Dermis microvascular lymphatic vessel endothelial cell (primary cell): ENCODE measurements at regions not wholly inside any gene's neighbourhood (a gene's known extent, or its start where the extent isn't known, plus 50 kb on each side); places are given as distances from the start of the nearest gene placed in this dataset.

Experiments used
- DNase-seq, 2 donors: peaks; one replicate each; pipeline versions ENCODE4 v3.0.0 to v3.0.0-alpha.2; 2010; ENCODE audit warnings: low read depth in 2 of 2

DNA sequence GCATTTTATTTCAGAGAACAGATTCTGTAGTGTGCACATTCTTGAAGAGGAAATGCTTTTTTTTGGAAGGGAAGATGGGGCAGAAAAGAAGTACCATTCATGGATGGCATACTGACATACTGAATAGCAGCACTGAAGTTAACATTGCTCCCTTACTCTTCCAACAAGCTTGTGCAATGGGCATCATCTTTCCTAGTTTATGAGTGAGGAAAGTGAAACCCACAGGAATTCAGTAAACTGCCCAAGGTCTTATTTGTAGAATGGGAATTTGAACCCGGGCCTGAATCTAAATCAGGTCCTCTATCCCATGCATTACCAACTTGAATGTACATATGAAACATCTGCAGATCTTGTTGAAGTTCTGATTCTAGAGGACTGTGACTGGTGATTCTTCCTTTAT lies 215.7 kb upstream of the FGGY start:
- DNase-seq = no peak

DNA sequence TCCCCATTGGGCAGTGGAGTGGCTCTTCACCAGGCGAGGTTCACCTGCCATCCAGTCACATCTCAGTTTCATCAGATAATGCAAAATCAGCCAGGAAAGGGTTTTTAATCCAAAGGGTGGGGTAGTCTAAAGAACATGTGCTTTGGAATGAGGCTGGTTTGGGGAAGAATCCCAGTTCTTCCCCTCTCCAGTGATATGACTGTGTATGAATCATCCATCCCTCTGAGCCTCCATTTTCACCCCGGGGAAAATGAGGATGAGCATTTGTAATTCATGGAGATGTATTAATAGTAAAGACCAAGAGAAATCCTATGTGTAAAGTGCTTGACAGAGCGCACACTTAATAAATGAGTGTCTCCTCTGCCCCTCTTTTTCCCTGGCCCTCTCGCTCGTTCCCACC lies 215.1 kb upstream of the FGGY start:
- DNase-seq = no peak

DNA sequence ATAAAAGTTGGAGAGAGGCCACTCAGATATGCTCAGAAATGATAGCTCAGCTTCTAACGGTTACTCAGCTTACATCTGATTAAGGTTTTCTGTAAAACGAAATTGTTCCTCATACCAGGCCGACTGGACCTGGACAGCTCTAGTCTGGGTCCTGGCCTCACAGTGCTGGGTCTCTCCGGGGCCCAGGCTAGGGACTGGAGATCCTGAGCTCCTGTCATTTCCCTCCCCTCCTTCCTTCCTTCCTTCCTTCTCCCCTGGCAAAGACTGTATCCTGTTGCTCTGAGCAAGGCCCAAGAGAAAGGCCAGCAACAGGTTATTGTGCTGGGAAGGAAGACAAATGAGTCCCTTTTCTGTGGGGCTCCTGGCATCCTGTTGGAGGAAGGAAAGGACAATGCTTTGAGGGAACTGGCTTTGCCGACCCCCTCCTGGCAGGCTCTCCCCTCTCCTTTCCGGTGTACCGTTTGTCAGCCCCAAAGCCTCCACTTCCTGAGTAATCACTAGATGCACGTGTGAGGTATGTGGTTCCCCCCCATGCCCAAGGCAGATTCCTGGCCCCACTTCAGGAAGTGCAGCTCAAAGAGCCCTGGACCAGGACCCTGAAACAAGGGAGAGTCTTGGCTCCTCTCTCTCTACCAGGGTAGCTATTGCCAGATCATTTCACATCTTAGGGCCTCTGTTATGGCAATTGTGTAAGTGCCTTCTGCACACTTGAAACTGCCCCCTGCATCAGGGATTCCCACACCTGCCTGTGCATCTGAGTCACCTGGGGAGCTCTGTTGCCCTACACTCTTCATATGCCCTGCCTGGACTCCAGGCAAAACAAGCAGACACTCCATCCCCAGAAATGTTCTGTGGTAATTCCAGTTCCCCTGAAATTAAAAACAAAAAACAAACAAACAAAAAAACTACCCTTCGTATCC lies 212.7 kb upstream of the FGGY start:
- peak; percentile 23 to 74 for DNase-seq

DNA sequence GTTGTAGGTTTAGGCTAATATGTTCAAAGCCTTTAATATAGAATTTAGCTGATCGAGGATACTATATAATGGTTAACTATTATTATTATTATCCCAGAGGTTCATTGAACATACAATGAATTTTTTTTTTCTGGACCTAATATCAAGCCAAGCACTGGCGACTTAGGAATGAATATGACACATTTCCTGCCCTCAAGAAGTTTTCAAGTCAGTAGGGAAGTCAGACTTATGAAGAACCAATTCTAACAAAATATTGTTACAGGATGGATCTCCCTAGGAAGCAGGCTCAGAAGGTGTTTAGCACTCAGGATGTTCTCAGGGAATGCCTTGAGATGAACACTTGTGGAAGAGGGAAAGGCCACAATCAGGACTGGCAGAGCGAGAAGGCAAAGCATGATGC lies 211.8 kb upstream of the FGGY start:
- DNase-seq = peak in 1 of 2 donors; percentile 8

GRCh38 chr1:59089036-59089798 lies 207.7 kb upstream of the FGGY start:
- no peak for DNase-seq

GRCh38 chr1:59089922-59090457 lies 206.9 kb upstream of the FGGY start:
- no peak for DNase-seq

GRCh38 chr1:59092126-59092525 lies 204.8 kb upstream of the FGGY start:
- no peak for DNase-seq

- DNase-seq = no peak
Measured at GRCh38 chr1:59094001-59094400, 202.9 kb upstream of the FGGY start.

DNA sequence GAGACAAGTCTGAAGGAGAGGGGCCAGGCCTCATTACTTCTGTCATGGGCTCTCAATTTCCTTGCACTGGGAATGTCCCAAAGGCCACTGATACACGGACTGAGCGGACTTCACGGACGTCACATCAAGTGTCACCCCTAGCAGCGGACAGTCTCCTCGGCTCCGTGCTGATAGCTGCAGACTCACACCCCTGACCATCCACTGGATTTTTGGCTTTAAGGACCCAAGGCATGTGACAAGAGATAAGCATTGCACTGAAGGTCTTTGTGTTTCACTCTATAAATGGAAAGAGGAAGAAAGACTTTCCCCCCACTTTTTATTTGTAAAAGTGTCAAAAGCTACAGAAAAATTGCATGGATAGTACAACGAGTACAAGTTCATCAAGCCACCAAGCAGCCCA lies 200.4 kb upstream of the FGGY start:
- DNase-seq = no peak

DNA sequence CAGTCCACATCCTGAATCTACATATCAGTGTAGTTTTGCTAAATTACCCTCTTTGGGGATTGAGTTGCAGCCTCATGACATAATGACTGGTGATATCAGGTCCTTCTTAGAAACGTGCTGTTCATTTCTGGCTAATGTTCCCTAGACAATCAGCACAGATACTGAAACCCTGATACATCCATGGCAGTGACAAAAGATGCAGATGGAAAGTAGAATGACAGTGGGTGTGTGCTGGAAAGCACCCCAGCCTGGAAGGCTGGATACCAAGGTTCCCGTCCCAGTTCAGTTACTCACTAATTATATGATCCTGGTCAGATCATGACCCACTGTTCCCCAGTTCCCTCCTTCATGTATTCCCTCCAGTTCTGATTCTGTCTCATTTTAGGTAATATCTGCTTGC lies 198.2 kb upstream of the FGGY start:
- DNase-seq = no peak

DNA sequence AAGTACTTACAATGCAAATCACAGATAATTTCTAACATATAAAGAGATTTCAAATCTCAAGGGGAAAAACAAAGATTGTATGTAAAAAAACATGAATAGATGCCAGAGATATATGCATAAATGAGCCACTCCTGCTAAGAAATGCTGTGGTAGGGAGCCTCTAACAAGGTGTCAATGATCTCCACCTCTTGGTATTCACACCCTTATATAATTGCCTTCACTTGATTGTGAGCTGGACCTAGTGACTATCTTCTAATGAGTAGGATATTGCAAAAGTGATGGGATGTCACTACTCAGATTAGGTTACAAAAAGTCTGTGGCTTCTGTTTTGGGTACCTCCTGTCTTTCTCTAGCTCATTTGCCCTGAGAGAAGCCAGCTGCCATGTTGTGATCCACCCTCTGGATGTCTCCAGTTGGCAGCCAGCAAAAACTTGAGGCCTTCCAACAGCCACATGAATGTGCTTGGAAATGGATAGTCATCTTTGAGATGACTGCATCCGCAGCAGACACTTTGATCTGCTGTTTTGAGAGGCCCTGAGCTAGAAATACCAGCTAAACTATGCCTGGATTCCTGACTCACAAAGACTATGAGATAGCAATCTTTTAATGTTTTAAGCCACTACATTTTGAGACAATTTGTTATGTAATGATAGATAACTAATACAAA lies 196.1 kb upstream of the FGGY start:
- DNase-seq = no peak

DNA sequence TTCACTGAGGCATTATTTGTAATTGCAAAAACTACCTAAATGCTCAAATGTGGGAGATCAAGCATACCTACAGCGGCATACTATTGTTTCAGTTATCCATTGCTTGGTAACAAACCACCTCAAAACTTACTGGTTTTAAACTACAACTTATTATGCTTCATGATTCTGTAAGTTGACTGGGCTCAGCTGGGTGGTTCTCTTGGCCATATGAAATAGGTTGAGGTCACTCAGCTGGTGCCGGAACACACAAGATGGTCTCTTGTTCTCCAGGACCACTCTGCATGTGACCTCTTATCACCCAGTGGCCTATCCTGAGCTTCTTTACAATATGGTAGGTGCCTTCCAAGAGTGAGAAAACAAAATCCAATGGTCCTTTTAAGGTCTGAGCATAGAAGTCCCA lies 195.4 kb upstream of the FGGY start:
- DNase-seq = no peak

GRCh38 chr1:59103457-59103856 lies 193.4 kb upstream of the FGGY start:
- no peak for DNase-seq

DNA sequence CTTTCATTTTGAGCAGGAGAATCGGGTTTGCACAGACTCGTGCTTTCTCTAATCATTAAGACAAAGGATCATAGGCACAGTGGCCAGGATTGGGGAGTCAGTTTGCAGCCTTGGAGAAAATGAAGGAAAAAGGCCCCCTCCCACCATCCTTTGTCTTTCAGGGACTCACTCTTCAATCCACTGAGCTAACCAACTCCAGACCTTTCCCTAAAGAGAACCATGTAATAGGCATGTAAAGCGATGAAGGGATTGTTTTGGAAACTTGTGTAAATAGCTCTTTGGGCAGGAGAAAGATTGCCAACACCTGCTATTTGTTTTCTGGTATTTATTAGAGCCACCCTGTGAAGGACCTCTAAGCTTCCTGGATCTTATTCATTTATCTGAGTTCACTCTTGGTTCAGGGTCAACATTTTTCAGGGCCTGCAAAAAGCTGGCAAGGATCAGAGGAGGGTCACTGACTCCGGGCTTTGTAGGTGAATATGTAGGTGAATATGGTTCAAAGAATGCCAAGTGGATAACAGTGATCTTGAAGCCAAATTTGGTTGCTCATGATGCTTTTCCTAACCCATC lies 192.6 kb upstream of the FGGY start:
- DNase-seq = no peak

GRCh38 chr1:59105548-59106507 lies 191.1 kb upstream of the FGGY start:
- no peak for DNase-seq

DNA sequence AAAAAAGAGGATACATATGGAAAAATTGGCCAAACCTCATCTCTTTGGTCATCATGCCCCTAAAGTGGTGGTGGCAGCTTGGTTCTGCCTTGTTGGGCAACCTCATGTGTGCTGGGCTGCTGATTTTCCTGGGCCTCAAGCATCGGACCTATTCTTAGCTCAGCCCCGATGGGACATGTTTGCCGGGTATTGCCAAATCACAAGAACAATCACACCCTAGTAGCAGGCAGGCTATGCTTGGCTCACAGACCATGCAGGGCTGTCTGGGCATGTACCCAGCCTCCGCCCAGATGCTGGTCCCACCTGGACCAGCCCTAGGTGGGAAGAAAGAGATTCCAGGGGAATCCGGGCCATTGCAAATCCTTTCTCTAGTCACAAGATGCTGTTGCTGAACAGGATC lies 189.4 kb upstream of the FGGY start:
- DNase-seq = no peak

GRCh38 chr1:59107916-59108315 lies 189.0 kb upstream of the FGGY start:
- DNase-seq = no peak

DNA sequence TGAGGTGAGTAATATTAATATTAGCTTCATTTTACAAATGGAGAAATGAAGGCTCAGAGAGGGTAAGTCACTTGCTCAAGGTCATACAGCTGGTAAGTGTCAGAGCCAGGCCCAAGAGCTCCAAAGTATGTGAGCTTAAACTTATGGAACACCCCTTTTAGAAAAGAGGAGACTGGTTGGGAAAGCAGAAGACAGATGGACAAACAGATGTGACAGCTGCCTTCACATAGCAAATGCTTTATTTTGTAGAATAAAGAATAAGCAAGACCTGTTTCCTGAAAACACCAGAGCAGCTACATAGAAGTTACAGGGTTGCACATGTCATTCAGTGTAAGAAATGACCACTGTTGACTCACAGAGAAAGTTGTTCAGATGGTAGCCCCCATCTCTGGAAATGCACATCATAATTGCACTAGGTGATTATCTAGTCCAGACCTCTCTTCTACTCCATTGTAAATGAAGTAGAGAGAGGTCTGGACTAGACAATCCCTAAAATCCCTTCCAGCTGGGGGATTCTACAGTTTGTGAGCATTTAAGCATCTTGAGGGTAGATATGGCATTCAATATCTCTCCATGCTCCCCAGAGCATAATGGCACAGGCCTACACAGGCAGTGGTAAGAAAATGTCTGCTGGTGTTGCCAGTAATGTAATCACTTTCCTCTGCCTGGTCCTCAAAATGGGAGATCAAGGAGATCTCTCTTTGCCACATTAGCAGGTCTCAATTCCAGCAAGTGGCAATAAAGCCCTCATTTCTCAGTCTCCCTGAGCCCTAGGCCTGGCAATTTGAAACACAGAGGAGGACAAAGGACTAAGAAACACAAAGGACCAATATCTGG lies 188.2 kb upstream of the FGGY start:
- DNase-seq = no peak

DNA sequence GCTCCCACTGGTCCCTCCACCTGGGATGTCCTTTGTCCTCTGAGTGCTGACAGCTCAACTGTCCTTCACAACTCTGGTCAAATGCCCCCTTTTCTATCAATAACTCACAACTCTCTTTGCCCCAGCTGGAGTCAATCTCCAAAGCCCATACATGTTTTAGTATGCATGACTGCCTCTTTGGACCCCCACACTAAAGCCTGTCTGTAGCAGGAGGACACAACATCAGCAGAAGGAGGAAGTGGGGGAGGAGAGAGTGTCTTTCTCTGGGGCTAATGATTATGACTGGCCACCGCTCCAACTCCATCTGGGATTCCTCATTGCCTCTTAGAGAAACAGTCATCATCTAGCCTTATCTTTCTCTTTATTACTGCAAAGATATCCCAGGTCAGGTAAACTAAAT lies 186.6 kb upstream of the FGGY start:
- no peak for DNase-seq
